Stimulated activated CD4-positive, alpha-beta T cell treated with anti-CD3 and anti-CD28 coated beads, Interleukin-12 subunit alpha, Interleukin-12 subunit beta, amount 100 ng/mL, for 48 hours (primary cell): ENCODE measurements at regions not wholly inside any gene's neighbourhood (a gene's known extent, or its start where the extent isn't known, plus 50 kb on each side); places are given as distances from the start of the nearest gene placed in this dataset.
"Not testable (repeated sequence)": the region's sequence is repeated elsewhere in the genome, so short reads cannot be mapped to it uniquely, and the experiment has no call there.

Source experiments
- DNase-seq, 3 donors: peaks; one replicate each; pipeline ENCODE4 v3.0.0-alpha.2; 2020; ENCODE audit warnings: low read depth in 2 of 3, low spot score in 1 of 3

DNA sequence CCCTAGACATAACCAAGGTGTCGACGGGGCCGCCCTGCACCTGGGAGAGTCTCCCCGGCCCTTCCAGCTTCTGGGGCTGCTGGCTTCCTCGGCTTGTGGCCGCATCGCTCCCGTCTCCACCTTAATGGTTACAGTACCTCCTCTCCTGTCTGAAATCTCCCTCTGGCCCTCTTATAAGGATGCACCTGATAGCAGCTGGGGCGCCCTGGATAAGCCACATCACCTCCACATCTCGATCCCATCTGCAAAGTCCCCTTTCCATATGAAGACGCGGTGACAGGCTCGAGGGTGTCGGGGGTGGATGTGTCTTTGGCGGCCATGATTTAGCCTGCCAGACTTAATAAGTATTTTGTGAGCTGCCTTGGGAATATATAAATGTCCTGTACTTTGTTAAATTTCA lies 169.0 kb downstream of the NPIPB11 start:
- DNase-seq, result not testable (repeated sequence)

GRCh38 chr16:29237023-29237422 lies 169.5 kb downstream of the NPIPB11 start:
- DNase-seq, result not testable (repeated sequence)

GRCh38 chr16:29235836-29236370 lies 170.6 kb downstream of the NPIPB11 start:
- DNase-seq, result not testable (repeated sequence)

GRCh38 chr16:29234536-29235275 lies 171.8 kb downstream of the NPIPB11 start:
- DNase-seq, result not testable (repeated sequence)

GRCh38 chr16:29233705-29234404 lies 172.7 kb downstream of the NPIPB11 start:
- not testable (repeated sequence) for DNase-seq

- no peak for DNase-seq
Measured at GRCh38 chr16:29232811-29233704, 173.5 kb downstream of the NPIPB11 start.

- DNase-seq, result not testable (repeated sequence)
Measured at GRCh38 chr16:29232160-29232705, 174.3 kb downstream of the NPIPB11 start.

- DNase-seq, result no peak
Measured at GRCh38 chr16:29231244-29231643, 175.3 kb downstream of the NPIPB11 start.

DNA sequence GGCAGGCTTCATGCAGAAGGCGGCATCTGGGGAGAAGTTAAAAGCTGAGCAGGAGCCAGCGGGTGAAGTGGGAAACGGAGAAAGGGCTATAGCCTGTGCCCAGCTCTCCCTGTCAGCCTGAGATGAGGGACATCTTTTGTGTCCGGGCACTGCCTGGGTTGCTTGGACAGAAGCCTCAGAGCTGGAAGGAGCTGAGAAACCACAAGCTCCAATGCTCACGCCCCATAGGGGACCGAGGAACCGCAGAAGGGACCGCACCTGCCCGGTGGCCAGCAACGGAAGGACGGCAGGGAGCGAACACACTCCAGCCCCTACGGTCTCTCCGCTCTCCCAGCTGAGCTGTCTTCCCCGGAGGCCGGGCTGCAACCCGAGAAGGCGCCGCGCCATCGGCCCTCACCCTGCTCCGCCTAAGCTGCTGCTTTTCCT lies 175.8 kb downstream of the NPIPB11 start:
- DNase-seq, result no peak

DNA sequence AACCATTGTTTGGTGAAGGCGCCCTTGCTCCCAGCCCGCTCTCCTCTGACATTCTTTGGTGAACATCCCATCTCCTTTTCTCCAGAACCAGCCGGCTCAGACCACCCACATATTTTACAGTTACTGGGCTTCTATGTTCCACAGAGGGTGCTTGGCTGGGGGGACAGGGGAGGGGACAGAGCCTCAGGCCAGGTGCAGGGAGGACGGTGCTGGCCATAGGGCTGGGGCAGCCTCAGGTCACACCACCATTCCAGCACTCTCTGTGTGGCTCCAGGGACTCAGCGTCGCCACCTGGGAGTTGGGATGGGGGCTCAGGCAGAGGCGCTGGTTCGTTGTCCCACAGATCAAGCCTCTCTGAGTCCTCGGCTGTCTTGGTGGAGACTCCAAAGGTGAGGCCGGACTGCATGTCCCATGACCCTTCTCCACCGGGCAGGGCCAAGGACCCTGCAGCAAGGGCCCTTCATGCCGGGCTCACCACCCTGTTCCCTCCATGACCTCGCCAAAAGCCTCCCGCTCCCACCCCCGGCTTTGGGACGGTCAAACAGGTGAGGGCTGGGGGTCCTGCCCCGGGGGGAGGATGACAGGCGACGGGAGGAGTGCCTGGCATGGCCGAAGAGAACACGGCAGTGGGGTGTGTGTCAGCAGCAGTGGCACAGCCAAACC lies 176.4 kb downstream of the NPIPB11 start:
- DNase-seq, result not testable (repeated sequence)

- not testable (repeated sequence) for DNase-seq
Measured at GRCh38 chr16:29229616-29230005, 176.9 kb downstream of the NPIPB11 start.

DNA sequence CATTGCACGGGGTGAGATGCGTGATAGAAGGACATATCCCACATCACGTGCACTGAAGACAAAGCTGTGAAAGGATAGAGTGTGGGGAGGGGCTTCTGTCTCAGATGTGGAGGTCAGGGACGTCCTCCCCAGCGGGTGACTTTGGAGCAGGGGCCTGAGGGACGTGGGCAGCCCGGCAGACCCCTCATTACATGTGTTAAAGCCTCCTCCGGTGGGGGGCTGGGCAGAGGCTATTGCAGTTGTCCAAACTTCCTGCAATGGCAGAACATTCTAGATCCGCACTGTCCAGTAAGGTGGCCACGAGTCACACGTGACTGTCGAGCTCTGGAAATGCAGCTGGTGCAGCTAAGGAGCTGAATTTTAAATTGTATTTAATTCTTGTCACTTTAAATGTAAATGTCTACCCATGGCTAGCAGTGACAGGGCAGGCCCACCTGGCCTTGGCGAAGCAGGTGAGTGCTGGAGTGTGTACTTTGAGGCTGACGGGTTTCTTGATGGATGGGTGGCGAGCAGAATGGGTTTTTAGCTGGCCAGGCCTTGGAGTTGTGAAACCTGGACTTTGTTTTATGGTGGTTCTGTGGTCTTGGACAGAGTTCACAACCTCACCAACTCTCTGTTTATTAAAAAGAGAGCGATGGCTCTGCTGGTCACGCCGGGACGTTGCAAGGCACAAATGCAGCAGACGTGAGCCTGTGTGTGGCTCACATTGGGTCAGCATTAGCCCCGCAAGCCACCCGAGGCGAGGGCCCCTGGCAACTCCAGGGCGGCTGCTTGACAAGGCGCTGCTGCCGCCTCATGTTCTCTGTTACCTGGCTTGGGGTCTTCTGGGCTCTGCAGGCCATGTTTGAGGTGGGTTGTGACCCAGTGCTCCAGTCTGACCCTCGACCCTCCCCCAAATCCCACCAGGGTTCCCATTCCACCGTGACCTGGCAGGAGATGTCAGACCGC lies 177.6 kb downstream of the NPIPB11 start:
- not testable (repeated sequence) for DNase-seq

GRCh38 chr16:29227751-29228663 lies 178.5 kb downstream of the NPIPB11 start:
- DNase-seq, result peak; percentile 18 to 37 (median 34)

- DNase-seq, result no peak
Measured at GRCh38 chr16:29226782-29227181, 179.7 kb downstream of the NPIPB11 start.

GRCh38 chr16:29224675-29225074 lies 181.8 kb downstream of the NPIPB11 start:
- DNase-seq, result not testable (repeated sequence)

- not testable (repeated sequence) for DNase-seq
Measured at GRCh38 chr16:29222615-29223014, 183.9 kb downstream of the NPIPB11 start.

DNA sequence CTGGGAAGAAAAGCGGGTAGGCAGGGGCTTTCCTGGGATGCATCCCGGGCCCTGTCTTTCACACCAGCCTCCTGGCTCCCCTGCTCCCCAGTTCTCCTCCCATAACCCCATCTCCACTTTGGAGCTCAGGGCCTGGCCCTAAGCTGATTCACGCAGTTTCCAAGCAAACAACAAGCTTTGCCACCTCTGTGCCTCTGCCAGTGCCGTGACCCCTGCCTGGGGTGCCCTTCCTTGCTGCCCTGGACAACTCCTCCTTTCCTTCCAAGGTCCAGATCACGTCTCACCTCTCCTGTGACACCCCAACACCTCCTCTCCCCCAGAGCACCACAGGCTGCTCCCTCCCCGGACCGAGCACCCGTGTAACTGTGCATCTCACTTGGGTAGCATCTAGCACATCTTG lies 184.5 kb downstream of the NPIPB11 start:
- not testable (repeated sequence) for DNase-seq
